ENCODE measurements at regions not wholly inside any gene's neighbourhood (a gene's known extent, or its start where the extent isn't known, plus 50 kb on each side); places are given as distances from the start of the nearest gene placed in this dataset.
"Not testable (repeated sequence)": the region's sequence is repeated elsewhere in the genome, so short reads cannot be mapped to it uniquely, and the experiment has no call there.

DNA sequence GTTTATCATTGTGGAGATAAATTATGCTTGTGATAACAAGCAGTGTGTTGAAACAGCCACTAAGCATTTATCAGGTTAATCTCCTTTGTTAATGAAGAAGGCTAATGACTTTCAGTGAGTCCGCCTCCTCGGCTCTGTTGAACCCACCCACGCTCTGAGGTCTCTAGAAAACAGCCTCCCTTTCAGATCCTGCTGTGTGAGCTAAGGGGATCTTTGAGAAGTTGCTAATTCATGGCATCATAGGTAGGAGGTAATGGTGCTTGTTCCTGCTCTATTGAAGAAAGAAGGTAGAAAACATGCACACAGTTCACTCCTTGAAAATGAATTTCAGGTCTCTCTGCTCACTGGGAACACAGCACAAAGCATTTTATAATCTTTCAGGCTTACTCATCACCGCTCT is 483.9 kb downstream of the AACS start:
- DNase-seq (ENCODE audit: low spot score), result no peak
- Histone ChIP-seq H3K4me1 (ENCODE audit: insufficient read depth, low read length, poor library complexity, severe bottlenecking) (no peaks in the 10 kb centered on the region), H4K20me1 (ENCODE audit: insufficient read depth, low read length) (no peaks in the 10 kb centered on the region), H3K27ac (ENCODE audit: low read depth, low read length, poor library complexity, severe bottlenecking) (no peak overlapping the region), H3K9me2 (ENCODE audit: insufficient read depth, low read length) (no peaks in the 10 kb centered on the region), H3K4me3 (ENCODE audit: low read depth, low read length, poor library complexity, severe bottlenecking) (no peak overlapping the region), H2AFZ (ENCODE audit: low read length) (no peak overlapping the region), H3K4me2 (ENCODE audit: low read length) (no peak overlapping the region), H3K9me3 (ENCODE audit: low read length) (no peaks in the 10 kb centered on the region), H3K79me2 (ENCODE audit: insufficient read depth, low read depth, low read length) (no peaks in the 10 kb centered on the region), H3K36me3 (ENCODE audit: insufficient read depth, low read length) (no peaks in the 10 kb centered on the region)
- BruUV-seq (replicated peaks), result no TSS peak
- CTCF ChIA-PET (ENCODE audit: unreplicated experiment), result no interaction called here
- intact Hi-C loops (cut with micrococcal nuclease; ENCODE audit: unreplicated experiment), result loop anchor here (5.0 kb wide), 1 partner anchor 123 kb away; no protein-coding TSS in a partner anchor
- no peak for TF ChIP-seq EZH2phosphoT487 (IDR thresholded peaks at IDR 0.05; ENCODE audit: borderline replicate concordance, low read depth, low read length)
- TF ChIP-seq, protein P1, sequence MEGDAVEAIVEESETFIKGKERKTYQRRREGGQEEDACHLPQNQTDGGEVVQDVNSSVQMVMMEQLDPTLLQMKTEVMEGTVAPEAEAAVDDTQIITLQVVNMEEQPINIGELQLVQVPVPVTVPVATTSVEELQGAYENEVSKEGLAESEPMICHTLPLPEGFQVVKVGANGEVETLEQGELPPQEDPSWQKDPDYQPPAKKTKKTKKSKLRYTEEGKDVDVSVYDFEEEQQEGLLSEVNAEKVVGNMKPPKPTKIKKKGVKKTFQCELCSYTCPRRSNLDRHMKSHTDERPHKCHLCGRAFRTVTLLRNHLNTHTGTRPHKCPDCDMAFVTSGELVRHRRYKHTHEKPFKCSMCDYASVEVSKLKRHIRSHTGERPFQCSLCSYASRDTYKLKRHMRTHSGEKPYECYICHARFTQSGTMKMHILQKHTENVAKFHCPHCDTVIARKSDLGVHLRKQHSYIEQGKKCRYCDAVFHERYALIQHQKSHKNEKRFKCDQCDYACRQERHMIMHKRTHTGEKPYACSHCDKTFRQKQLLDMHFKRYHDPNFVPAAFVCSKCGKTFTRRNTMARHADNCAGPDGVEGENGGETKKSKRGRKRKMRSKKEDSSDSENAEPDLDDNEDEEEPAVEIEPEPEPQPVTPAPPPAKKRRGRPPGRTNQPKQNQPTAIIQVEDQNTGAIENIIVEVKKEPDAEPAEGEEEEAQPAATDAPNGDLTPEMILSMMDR (conservative IDR thresholded peaks at IDR 0.05; ENCODE audit: low read length), result no peak
- POLR2A ChIA-PET, result no interaction called here

DNA sequence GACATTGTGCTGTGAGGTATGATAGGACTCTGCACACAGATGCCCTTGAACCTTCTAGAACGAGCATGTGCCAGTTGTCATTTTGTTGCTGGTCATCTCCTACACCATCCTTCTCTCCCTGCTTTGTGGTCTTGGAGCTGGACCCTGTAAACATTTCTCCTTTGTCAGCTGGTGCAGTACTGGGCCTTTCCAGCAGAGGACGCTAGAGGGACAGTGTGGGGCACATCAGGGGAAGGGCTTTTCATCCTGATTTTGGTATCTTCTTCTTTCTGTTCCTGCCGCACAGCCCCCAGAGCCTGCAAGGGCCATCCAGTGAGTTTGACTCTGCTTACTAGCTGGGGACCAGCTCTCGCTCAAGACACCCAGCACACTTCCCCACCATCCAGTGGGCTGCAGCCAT is 484.6 kb downstream of the AACS start:
- H3K9me2 ChIP-seq (ENCODE audit: insufficient read depth, low read length), result no peaks in the 10 kb centered on the region
- no peak overlapping the region for H3K27ac ChIP-seq (ENCODE audit: low read depth, low read length, poor library complexity, severe bottlenecking)
- intact Hi-C loops (cut with micrococcal nuclease; ENCODE audit: unreplicated experiment), result loop anchor here (5.0 kb wide), 1 partner anchor 122 kb away; no protein-coding TSS in a partner anchor
- H3K4me3 ChIP-seq (ENCODE audit: low read depth, low read length, poor library complexity, severe bottlenecking), result no peak overlapping the region
- H3K9me3 ChIP-seq (ENCODE audit: low read length), result no peaks in the 10 kb centered on the region
- BruUV-seq (replicated peaks), result no TSS peak
- CTCF ChIA-PET (ENCODE audit: unreplicated experiment), result no interaction called here
- H3K4me2 ChIP-seq (ENCODE audit: low read length), result no peak overlapping the region
- H4K20me1 ChIP-seq (ENCODE audit: insufficient read depth, low read length), result no peaks in the 10 kb centered on the region
- no peak for TF ChIP-seq EZH2phosphoT487 (IDR thresholded peaks at IDR 0.05; ENCODE audit: borderline replicate concordance, low read depth, low read length)
- TF ChIP-seq, protein P1 (conservative IDR thresholded peaks at IDR 0.05; ENCODE audit: low read length), result peak; percentile 78
- POLR2A ChIA-PET, result interaction anchor here (1.4 kb wide), 1 partner anchor 163 kb away, joined by 3 read pairs; no protein-coding TSS in a partner anchor
- no peaks in the 10 kb centered on the region for H3K4me1 ChIP-seq (ENCODE audit: insufficient read depth, low read length, poor library complexity, severe bottlenecking)
- no peak overlapping the region for H2AFZ ChIP-seq (ENCODE audit: low read length)
- no peaks in the 10 kb centered on the region for H3K79me2 ChIP-seq (ENCODE audit: insufficient read depth, low read depth, low read length)
- DNase-seq (ENCODE audit: low spot score), result peak; percentile 2
- no peaks in the 10 kb centered on the region for H3K36me3 ChIP-seq (ENCODE audit: insufficient read depth, low read length)

DNA sequence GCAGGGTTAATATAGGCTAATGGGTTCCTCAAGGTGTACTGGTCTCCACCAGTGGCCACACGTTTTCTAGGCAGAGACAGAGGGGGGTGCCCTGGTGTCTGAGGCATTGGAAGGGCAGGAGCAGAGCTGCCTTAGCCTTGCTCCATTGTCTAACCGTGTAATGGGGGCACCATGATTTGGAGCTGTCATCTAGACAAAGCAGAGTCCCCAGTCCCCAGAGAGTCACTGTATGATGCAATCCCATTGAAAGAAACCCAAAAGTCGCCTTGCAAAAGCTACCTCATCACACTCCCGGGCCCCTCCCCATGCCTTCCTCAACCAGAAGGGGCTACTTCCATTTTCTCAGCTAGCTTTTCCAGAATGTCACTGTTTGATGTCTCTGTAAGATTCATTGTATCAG is 487.1 kb downstream of the AACS start:
- intact Hi-C loops (cut with micrococcal nuclease; ENCODE audit: unreplicated experiment), result no loop called here
- H3K79me2 ChIP-seq (ENCODE audit: insufficient read depth, low read depth, low read length), result no peaks in the 10 kb centered on the region
- no peaks in the 10 kb centered on the region for H3K9me3 ChIP-seq (ENCODE audit: low read length)
- H3K4me2 ChIP-seq (ENCODE audit: low read length), result no peak overlapping the region
- peak; percentile 5 for DNase-seq (ENCODE audit: low spot score)
- no peak overlapping the region for H3K27ac ChIP-seq (ENCODE audit: low read depth, low read length, poor library complexity, severe bottlenecking)
- CTCF ChIA-PET (ENCODE audit: unreplicated experiment), result interaction anchor here (0.7 to 0.8 kb wide), 2 partner anchors 15 to 32 kb away, joined by 3 read pairs; no protein-coding TSS in a partner anchor
- H3K36me3 ChIP-seq (ENCODE audit: insufficient read depth, low read length), result no peaks in the 10 kb centered on the region
- no peaks in the 10 kb centered on the region for H3K4me1 ChIP-seq (ENCODE audit: insufficient read depth, low read length, poor library complexity, severe bottlenecking)
- TF ChIP-seq, protein P1 (conservative IDR thresholded peaks at IDR 0.05; ENCODE audit: low read length), result no peak
- TF ChIP-seq EZH2phosphoT487 (IDR thresholded peaks at IDR 0.05; ENCODE audit: borderline replicate concordance, low read depth, low read length), result no peak
- no peaks in the 10 kb centered on the region for H4K20me1 ChIP-seq (ENCODE audit: insufficient read depth, low read length)
- POLR2A ChIA-PET, result interaction anchor here (0.7 to 1.0 kb wide), 4 partner anchors 9 to 32 kb away, joined by 3 to 4 read pairs (median 3); no protein-coding TSS in a partner anchor
- BruUV-seq (replicated peaks), result no TSS peak
- no peak overlapping the region for H2AFZ ChIP-seq (ENCODE audit: low read length)
- no peaks in the 10 kb centered on the region for H3K9me2 ChIP-seq (ENCODE audit: insufficient read depth, low read length)
- H3K4me3 ChIP-seq (ENCODE audit: low read depth, low read length, poor library complexity, severe bottlenecking), result no peak overlapping the region

DNA sequence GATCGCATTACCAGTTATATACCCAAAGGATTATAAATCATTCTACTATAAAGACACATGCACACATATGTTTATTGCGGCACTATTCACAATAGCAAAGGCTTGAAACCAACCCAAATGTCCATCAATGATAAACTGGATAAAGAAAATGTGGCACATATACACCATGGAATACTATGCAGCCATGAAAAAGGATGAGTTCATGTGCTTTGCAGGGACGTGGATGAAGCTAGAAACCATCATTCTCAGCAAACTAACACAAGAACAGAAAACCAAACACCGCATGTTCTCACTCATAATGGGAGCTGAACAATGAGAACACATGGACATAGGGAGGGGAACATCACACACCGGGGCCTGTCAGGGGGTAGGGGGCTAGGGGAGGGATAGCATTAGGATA is 495.8 kb downstream of the AACS start:
- H4K20me1 ChIP-seq (ENCODE audit: insufficient read depth, low read length); H3K9me2 ChIP-seq (ENCODE audit: insufficient read depth, low read length); H3K4me1 ChIP-seq (ENCODE audit: insufficient read depth, low read length, poor library complexity, severe bottlenecking); H2AFZ ChIP-seq (ENCODE audit: low read length); H3K4me3 ChIP-seq (ENCODE audit: low read depth, low read length, poor library complexity, severe bottlenecking); H3K9me3 ChIP-seq (ENCODE audit: low read length); intact Hi-C loops (cut with micrococcal nuclease; ENCODE audit: unreplicated experiment); CTCF ChIA-PET (ENCODE audit: unreplicated experiment); H3K4me2 ChIP-seq (ENCODE audit: low read length); H3K36me3 ChIP-seq (ENCODE audit: insufficient read depth, low read length); BruUV-seq (replicated peaks); H3K79me2 ChIP-seq (ENCODE audit: insufficient read depth, low read depth, low read length); DNase-seq (ENCODE audit: low spot score); H3K27ac ChIP-seq (ENCODE audit: low read depth, low read length, poor library complexity, severe bottlenecking): not testable (repeated sequence)
- POLR2A ChIA-PET, result interaction anchor here (0.7 kb wide), 2 partner anchors 19 to 139 kb away, joined by 3 read pairs; no protein-coding TSS in a partner anchor
